GM19328 (cell line): ENCODE measurements at regions not wholly inside any gene's neighbourhood (a gene's known extent, or its start where the extent isn't known, plus 50 kb on each side); places are given as distances from the start of the nearest gene placed in this dataset.
"Not testable (repeated sequence)": the region's sequence is repeated elsewhere in the genome, so short reads cannot be mapped to it uniquely, and the experiment has no call there.

ENCODE experiments used
- ATAC-seq: cut with Tn5 transposase; IDR thresholded peaks from one replicate; pipeline ENCODE4 v1.9.1; 2021; ENCODE audit warnings: mild to moderate bottlenecking, moderate library complexity; ENCODE audit not compliant: unreplicated experiment

GRCh38 chr4:164617426-164617825 lies 136.5 kb upstream of the SMIM31 start:
- ATAC-seq, result no peak

- ATAC-seq, result no peak
These were observed 136.0 kb upstream of the SMIM31 start for GRCh38 chr4:164617911-164618310.

- no peak for ATAC-seq
These were observed 131.9 kb upstream of the SMIM31 start for GRCh38 chr4:164621886-164622521.

DNA sequence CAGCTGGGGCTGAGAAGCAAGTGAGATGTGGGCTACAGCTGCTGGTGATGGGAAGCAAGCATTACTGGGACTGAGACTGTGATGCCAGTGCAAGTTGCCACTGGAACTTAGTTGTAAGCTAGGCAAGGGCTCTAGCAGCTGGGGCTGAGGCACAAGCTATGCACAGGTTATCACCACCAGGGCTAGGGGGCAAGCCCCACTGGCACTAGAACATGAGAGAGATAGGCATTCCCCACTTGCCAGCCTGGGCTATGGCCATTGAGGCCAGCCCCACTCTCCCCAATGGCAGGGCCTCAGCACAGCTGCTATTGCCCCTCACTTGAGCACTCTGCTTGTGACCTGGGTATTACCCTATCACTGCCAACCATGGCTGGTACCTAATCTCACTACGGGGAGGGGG lies 130.8 kb upstream of the SMIM31 start:
- ATAC-seq, result no peak

- no peak for ATAC-seq
These were observed 114.9 kb upstream of the SMIM31 start for GRCh38 chr4:164639001-164639400.

DNA sequence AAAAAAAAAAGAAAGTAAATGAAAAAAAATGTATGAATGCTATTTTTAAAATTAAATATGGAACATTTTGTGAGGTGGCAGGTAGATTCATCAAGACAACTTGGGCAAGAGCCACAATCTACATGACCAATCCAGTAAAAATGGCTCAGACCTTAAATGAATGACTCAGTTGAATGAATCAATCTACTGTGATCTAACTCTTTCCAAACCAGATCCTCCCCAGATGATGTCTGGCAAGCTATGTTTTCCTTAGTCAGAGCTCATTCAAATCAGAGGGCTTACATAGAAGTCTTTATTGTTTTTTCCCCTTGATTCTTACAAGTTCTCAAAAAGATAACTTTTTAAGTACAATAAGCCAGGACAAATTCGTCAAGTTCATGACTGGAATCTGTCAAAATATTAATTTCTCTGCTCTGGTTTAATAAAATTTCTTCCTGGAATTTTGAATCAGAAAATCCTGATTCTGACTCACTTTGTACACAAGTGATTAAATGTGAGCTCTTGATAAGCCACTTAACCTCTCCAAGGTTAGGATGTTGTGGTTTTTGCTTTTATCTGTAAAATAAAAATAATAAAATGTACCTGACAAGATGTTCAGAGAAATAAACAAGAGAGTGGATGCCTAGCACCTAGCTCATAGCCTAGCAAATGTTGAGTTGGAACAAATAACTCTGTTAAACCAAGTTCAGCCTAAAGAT lies 105.6 kb upstream of the SMIM31 start:
- ATAC-seq, result no peak

- ATAC-seq, result no peak
These were observed 105.1 kb upstream of the SMIM31 start for GRCh38 chr4:164648849-164649212.

DNA sequence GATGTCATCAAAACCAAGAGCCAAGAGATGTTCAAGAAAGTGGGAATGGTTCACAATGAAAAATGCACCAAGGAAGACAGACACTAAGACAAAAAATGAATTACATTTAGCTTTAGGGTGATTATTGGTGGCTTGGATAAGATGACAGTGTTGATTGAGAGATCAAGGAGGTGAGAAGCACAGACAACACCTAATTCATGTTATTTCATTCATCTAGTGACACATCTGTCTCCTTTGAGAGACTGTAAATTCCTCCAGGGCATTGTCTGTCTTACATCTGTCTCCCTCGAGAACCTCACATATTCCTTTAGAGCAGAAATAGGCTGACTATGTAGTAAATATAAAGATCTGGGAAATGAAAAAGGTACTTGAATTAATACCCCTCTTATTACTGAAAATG lies 94.2 kb upstream of the SMIM31 start:
- ATAC-seq, result no peak

- not testable (repeated sequence) for ATAC-seq
These were observed 77.8 kb upstream of the SMIM31 start for GRCh38 chr4:164676152-164676551.

GRCh38 chr4:164683040-164683439 lies 70.9 kb upstream of the SMIM31 start:
- ATAC-seq, result no peak

GRCh38 chr4:164695650-164696049 lies 58.3 kb upstream of the SMIM31 start:
- no peak for ATAC-seq

GRCh38 chr4:164700471-164700870 lies 53.5 kb upstream of the SMIM31 start:
- no peak for ATAC-seq

- ATAC-seq, result no peak
These were observed 52.3 kb upstream of the SMIM31 start for GRCh38 chr4:164701665-164702064.
